CD8-positive, alpha-beta memory T cell (primary cell): ENCODE measurements at regions not wholly inside any gene's neighbourhood (a gene's known extent, or its start where the extent isn't known, plus 50 kb on each side); places are given as distances from the start of the nearest gene placed in this dataset.

Experiments
- CTCF ChIA-PET: fragments of 350-600 bp; sonication (Branson Sonifier 250); formaldehyde crosslinking; loops from one replicate; lab custom pipeline; 2021; ENCODE audit warnings: antibody characterized with exemption; lab: Charles Lee
- POLR2A ChIA-PET: fragments of 350-600 bp; sonication (Branson Sonifier 250); formaldehyde crosslinking; loops from one replicate; lab custom pipeline; 2021; ENCODE audit warnings: antibody characterized with exemption; lab: Charles Lee
- DNase-seq, 5 donors: peaks; one replicate each; pipeline versions ENCODE4 v3.0.0 to v3.0.0-alpha.2; 2020 to 2022; ENCODE audit warnings: mixed read lengths in 1 of 5
- H3K27ac ChIP-seq: one replicate; pipeline ENCODE4 v1.7.0; 2013; ENCODE audit warnings: low read depth, mild to moderate bottlenecking, low read length, moderate library complexity
- H3K27me3 ChIP-seq: 2 replicates; pipeline ENCODE4 v1.7.0; 2013; ENCODE audit warnings: low read length, mild to moderate bottlenecking; ENCODE audit not compliant: insufficient read depth, poor library complexity, severe bottlenecking
- H3K36me3 ChIP-seq: 2 replicates; pipeline ENCODE4 v1.7.0; 2013; ENCODE audit warnings: mild to moderate bottlenecking, low read length, moderate library complexity; ENCODE audit not compliant: insufficient read depth
- H3K4me1 ChIP-seq: 2 replicates; pipeline ENCODE4 v1.7.0; 2013; ENCODE audit warnings: mild to moderate bottlenecking, low read length, moderate library complexity; ENCODE audit not compliant: insufficient read depth
- H3K4me3 ChIP-seq: 2 replicates; pipeline ENCODE4 v1.7.0; 2013; ENCODE audit warnings: mild to moderate bottlenecking, low read length
- H3K9me3 ChIP-seq: 2 replicates; pipeline ENCODE4 v1.7.0; 2013; ENCODE audit warnings: mild to moderate bottlenecking, low read length
- H3K27ac Mint-ChIP-seq, 8 donors: one replicate each; pipeline ENCODE4 v1.8.0; 2020 to 2021; ENCODE audit warnings: mixed read lengths in 8 of 8, mild to moderate bottlenecking in 6 of 8, inconsistent platforms in 3 of 8, moderate library complexity in 3 of 8
- H3K27me3 Mint-ChIP-seq, 2 donors: one replicate each; pipeline ENCODE4 v1.8.0; 2020 to 2021; ENCODE audit warnings: mixed read lengths in 2 of 2, mild to moderate bottlenecking in 1 of 2, moderate library complexity in 1 of 2
- H3K36me3 Mint-ChIP-seq, 3 donors: one replicate each; pipeline ENCODE4 v1.8.0; 2020 to 2021; ENCODE audit warnings: mixed read lengths in 3 of 3, inconsistent platforms in 1 of 3, mild to moderate bottlenecking in 1 of 3
- H3K4me1 Mint-ChIP-seq, 3 donors: one replicate each; pipeline ENCODE4 v1.8.0; 2020 to 2021; ENCODE audit warnings: mixed read lengths in 3 of 3, inconsistent platforms in 1 of 3, mild to moderate bottlenecking in 1 of 3
- H3K4me3 Mint-ChIP-seq, 7 donors: one replicate each; pipeline ENCODE4 v1.8.0; 2020 to 2021; ENCODE audit warnings: mixed read lengths in 7 of 7, mild to moderate bottlenecking in 6 of 7, moderate library complexity in 4 of 7, inconsistent platforms in 2 of 7
- H3K9me3 Mint-ChIP-seq, 5 donors: one replicate each; pipeline ENCODE4 v1.8.0; 2020 to 2022; ENCODE audit warnings: mixed read lengths in 5 of 5, mild to moderate bottlenecking in 3 of 5, moderate library complexity in 2 of 5, inconsistent platforms in 1 of 5

- H3K27ac ChIP-seq: no peak overlapping the region
- H3K4me3 ChIP-seq: no peak overlapping the region
- Mint-ChIP-seq H3K27ac (no peak overlapping the region), H3K9me3 (peaks cover 0 to 19% (median 14%) of the 10 kb centered on the region in 5 donors), H3K36me3 (peaks cover 0 to 4% (median 0%) of the 10 kb centered on the region in 3 donors), H3K27me3 (peaks cover 3 to 26% of the 10 kb centered on the region in 2 donors), H3K4me3 (no peak overlapping the region), H3K4me1 (peaks cover 0 to 2% (median 0%) of the 10 kb centered on the region in 3 donors)
- ChIA-PET POLR2A (no interaction called here), CTCF (no interaction called here)
- H3K4me1 ChIP-seq: no peaks in the 10 kb centered on the region
- H3K9me3 ChIP-seq: no peaks in the 10 kb centered on the region
- DNase-seq: no peak
- H3K27me3 ChIP-seq: no peaks in the 10 kb centered on the region
- H3K36me3 ChIP-seq: no peaks in the 10 kb centered on the region
Observed at GRCh38 chr15:31901501-31901900, 128.8 kb upstream of the CHRNA7 start.

- Histone ChIP-seq H3K9me3 (no peaks in the 10 kb centered on the region), H3K27me3 (no peaks in the 10 kb centered on the region), H3K4me3 (no peak overlapping the region), H3K27ac (no peak overlapping the region), H3K4me1 (no peaks in the 10 kb centered on the region), H3K36me3 (no peaks in the 10 kb centered on the region)
- H3K36me3 Mint-ChIP-seq: no peaks in the 10 kb centered on the region
- ChIA-PET POLR2A (no interaction called here), CTCF (no interaction called here)
- DNase-seq: no peak
- peaks cover 0 to 7% (median 0%) of the 10 kb centered on the region in 5 donors for H3K9me3 Mint-ChIP-seq
- peaks cover 3 to 33% of the 10 kb centered on the region in 2 donors for H3K27me3 Mint-ChIP-seq
- H3K4me1 Mint-ChIP-seq: peaks cover 0 to 2% (median 0%) of the 10 kb centered on the region in 3 donors
- H3K27ac Mint-ChIP-seq: no peak overlapping the region
- H3K4me3 Mint-ChIP-seq: no peak overlapping the region
Observed at GRCh38 chr15:31905054-31905453, 125.3 kb upstream of the CHRNA7 start.

- DNase-seq: no peak
- H3K4me3 ChIP-seq: no peak overlapping the region
- H3K27ac Mint-ChIP-seq: no peak overlapping the region
- H3K27me3 ChIP-seq: no peaks in the 10 kb centered on the region
- no peaks in the 10 kb centered on the region for H3K36me3 Mint-ChIP-seq
- H3K27me3 Mint-ChIP-seq: peaks cover 5 to 11% of the 10 kb centered on the region in 2 donors
- CTCF ChIA-PET: no interaction called here
- H3K4me1 Mint-ChIP-seq: no peaks in the 10 kb centered on the region
- no peaks in the 10 kb centered on the region for H3K36me3 ChIP-seq
- no peak overlapping the region for H3K27ac ChIP-seq
- H3K4me1 ChIP-seq: no peaks in the 10 kb centered on the region
- no peaks in the 10 kb centered on the region for H3K9me3 ChIP-seq
- POLR2A ChIA-PET: no interaction called here
- H3K9me3 Mint-ChIP-seq: peaks cover 0 to 20% (median 5%) of the 10 kb centered on the region in 5 donors
- H3K4me3 Mint-ChIP-seq: no peak overlapping the region
Observed at GRCh38 chr15:31925541-31925940, 104.8 kb upstream of the CHRNA7 start.

GRCh38 chr15:31930967-31931366, 99.3 kb upstream of the CHRNA7 start:
- no peak for DNase-seq
- Mint-ChIP-seq H3K27ac (no peak overlapping the region), H3K4me1 (no peaks in the 10 kb centered on the region), H3K4me3 (no peak overlapping the region), H3K36me3 (no peaks in the 10 kb centered on the region), H3K9me3 (peaks cover 0 to 3% (median 0%) of the 10 kb centered on the region in 5 donors), H3K27me3 (peaks cover 7 to 27% of the 10 kb centered on the region in 2 donors)
- Histone ChIP-seq H3K27me3 (no peaks in the 10 kb centered on the region), H3K27ac (no peak overlapping the region), H3K36me3 (no peaks in the 10 kb centered on the region), H3K9me3 (no peaks in the 10 kb centered on the region), H3K4me1 (no peaks in the 10 kb centered on the region), H3K4me3 (no peak overlapping the region)
- ChIA-PET POLR2A (no interaction called here), CTCF (no interaction called here)

- H3K27me3 Mint-ChIP-seq: peaks cover 10 to 32% of the 10 kb centered on the region in 2 donors
- ChIA-PET POLR2A (no interaction called here), CTCF (no interaction called here)
- no peaks in the 10 kb centered on the region for H3K36me3 ChIP-seq
- no peaks in the 10 kb centered on the region for H3K9me3 ChIP-seq
- H3K4me3 ChIP-seq: no peak overlapping the region
- H3K36me3 Mint-ChIP-seq: no peaks in the 10 kb centered on the region
- no peaks in the 10 kb centered on the region for H3K4me1 Mint-ChIP-seq
- H3K27ac ChIP-seq: no peak overlapping the region
- H3K27me3 ChIP-seq: no peaks in the 10 kb centered on the region
- peaks cover 0 to 3% (median 0%) of the 10 kb centered on the region in 5 donors for H3K9me3 Mint-ChIP-seq
- no peak overlapping the region for H3K27ac Mint-ChIP-seq
- H3K4me3 Mint-ChIP-seq: no peak overlapping the region
- no peaks in the 10 kb centered on the region for H3K4me1 ChIP-seq
- DNase-seq: no peak
Observed at GRCh38 chr15:31932576-31932975, 97.7 kb upstream of the CHRNA7 start.

DNA sequence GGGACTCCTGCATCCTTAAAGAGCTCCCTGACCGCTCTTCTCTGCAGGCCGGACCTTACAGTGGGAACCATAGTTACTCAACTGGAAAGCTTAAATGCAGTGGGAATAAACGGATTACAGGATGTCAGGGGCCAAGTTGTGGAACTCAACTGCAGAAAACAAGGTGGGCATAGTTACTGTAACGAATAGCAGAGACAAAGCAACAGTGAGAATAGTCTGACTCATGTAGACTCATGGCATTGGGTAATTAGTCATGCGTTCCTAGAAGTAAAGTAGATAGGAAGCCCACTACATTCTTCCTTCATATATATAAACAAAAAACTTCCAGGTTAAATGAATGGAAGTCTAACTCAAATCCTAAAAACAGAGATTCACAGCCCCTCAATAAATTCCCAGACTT, 95.5 kb upstream of the CHRNA7 start:
- H3K36me3 Mint-ChIP-seq: no peaks in the 10 kb centered on the region
- H3K9me3 Mint-ChIP-seq: peaks cover 0 to 3% (median 0%) of the 10 kb centered on the region in 5 donors
- H3K27me3 ChIP-seq: no peaks in the 10 kb centered on the region
- no peaks in the 10 kb centered on the region for H3K36me3 ChIP-seq
- no peak overlapping the region for H3K4me3 Mint-ChIP-seq
- CTCF ChIA-PET: no interaction called here
- no peak overlapping the region for H3K4me3 ChIP-seq
- DNase-seq: no peak
- H3K27ac ChIP-seq: no peak overlapping the region
- H3K27ac Mint-ChIP-seq: no peak overlapping the region
- H3K27me3 Mint-ChIP-seq: peaks cover 10 to 32% of the 10 kb centered on the region in 2 donors
- H3K9me3 ChIP-seq: no peaks in the 10 kb centered on the region
- no peaks in the 10 kb centered on the region for H3K4me1 ChIP-seq
- H3K4me1 Mint-ChIP-seq: no peaks in the 10 kb centered on the region
- POLR2A ChIA-PET: no interaction called here

DNA sequence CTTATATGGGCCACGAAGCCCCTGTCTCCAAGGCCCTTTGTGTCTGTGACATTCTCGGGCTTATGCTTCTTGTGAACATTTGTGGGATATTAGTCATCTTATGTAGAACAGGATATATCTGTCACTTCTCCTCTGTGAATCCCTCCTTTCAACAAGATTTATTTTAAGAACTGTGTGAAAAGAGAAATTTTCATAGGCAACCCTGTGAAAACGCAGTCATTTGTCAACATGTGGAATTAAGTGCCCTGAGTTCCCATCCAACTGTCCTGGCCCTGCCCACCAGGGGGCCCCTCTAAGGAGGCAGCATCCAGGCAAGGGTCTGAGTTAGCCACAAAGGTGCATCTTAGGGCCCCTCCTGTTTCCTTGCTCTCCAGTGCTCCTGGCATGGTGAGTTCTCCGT, 76.8 kb upstream of the CHRNA7 start:
- CTCF ChIA-PET: no interaction called here
- POLR2A ChIA-PET: no interaction called here
- no peaks in the 10 kb centered on the region for H3K4me1 Mint-ChIP-seq

DNA sequence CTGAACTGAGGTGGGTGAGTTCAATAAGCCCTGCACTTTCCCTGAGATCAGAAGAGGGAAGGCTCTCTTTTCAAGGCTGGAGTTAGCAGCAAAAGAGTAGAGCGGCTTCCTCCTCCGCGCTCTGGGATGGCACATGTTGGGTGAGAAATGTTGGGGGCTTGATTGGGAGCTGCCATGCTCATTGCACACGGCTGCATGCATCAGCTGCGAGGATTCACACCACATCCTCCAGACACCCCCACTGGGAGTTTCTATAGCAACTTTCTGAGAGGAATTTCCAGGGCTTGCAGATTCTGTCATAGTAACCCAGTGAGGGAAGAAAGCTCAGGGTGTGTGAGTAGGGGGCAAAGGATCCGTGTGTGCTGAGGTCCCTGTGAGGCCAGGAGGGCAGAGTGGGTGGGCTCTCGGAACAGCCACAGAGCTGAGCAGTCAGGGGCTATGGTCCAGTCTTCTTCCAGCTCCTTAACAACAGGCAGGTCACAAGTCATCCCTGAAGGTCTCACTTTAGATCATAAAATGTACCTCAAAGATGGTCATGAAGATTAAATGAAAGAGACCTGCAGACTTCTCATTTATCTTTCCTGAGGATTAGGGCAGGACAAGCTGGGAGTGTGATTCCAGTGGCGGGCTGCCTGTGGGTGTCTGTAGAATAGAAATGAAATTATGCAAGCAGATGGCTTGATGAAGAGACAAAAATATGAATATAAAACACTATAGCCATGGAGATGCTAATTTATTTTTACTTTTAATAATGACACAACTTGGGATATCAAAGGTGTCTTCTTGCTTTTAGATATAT, 75.7 kb upstream of the CHRNA7 start:
- Mint-ChIP-seq H3K4me3 (no peak overlapping the region), H3K27ac (no peak overlapping the region), H3K4me1 (no peaks in the 10 kb centered on the region), H3K36me3 (no peaks in the 10 kb centered on the region), H3K9me3 (peaks cover 9 to 27% (median 14%) of the 10 kb centered on the region in 5 donors), H3K27me3 (peaks cover 17 to 46% of the 10 kb centered on the region in 2 donors)
- Histone ChIP-seq H3K4me3 (no peak overlapping the region), H3K4me1 (no peaks in the 10 kb centered on the region), H3K36me3 (no peaks in the 10 kb centered on the region), H3K27ac (no peak overlapping the region), H3K9me3 (no peaks in the 10 kb centered on the region), H3K27me3 (peaks cover 5% of the 10 kb centered on the region)
- ChIA-PET CTCF (no interaction called here), POLR2A (no interaction called here)
- no peak for DNase-seq

More for the DNA sequence above, 76.8 kb upstream of the CHRNA7 start:
- H3K36me3 Mint-ChIP-seq: no peaks in the 10 kb centered on the region
- H3K9me3 Mint-ChIP-seq: peaks cover 4 to 18% (median 9%) of the 10 kb centered on the region in 5 donors
- H3K4me3 Mint-ChIP-seq: no peak overlapping the region
- Histone ChIP-seq H3K27me3 (peaks cover 5% of the 10 kb centered on the region), H3K9me3 (no peaks in the 10 kb centered on the region), H3K4me3 (no peak overlapping the region), H3K36me3 (no peaks in the 10 kb centered on the region), H3K27ac (no peak overlapping the region), H3K4me1 (no peaks in the 10 kb centered on the region)
- peaks cover 16 to 46% of the 10 kb centered on the region in 2 donors for H3K27me3 Mint-ChIP-seq
- DNase-seq: no peak
- no peak overlapping the region for H3K27ac Mint-ChIP-seq
